Hematopoietic multipotent progenitor cell treated with erythropoietin and hydrocortisone succinate and interleukin-3 and kit ligand, for 8 days (in vitro differentiated cells): ENCODE measurements at regions not wholly inside any gene's neighbourhood (a gene's known extent, or its start where the extent isn't known, plus 50 kb on each side); places are given as distances from the start of the nearest gene placed in this dataset.
A peak's percentile ranks its signal among the peaks of the same experiment; 100 is the strongest.
"Not testable (repeated sequence)": the region's sequence is repeated elsewhere in the genome, so short reads cannot be mapped to it uniquely, and the experiment has no call there.

Source experiments
- DNase-seq: peaks from one replicate; pipeline ENCODE4 v3.0.0-alpha.2; 2015

- DNase-seq = no peak
Observed at GRCh38 chr12:32010631-32011336, 51.6 kb downstream of the RESF1 start.

GRCh38 chr12:32012249-32012785 lies 53.1 kb downstream of the RESF1 start:
- DNase-seq = no peak

GRCh38 chr12:32015036-32015435 lies 55.8 kb downstream of the RESF1 start:
- peak; percentile 42 for DNase-seq

- DNase-seq = no peak
Observed at GRCh38 chr12:32016680-32017482, 57.7 kb downstream of the RESF1 start.

- no peak for DNase-seq
Observed at GRCh38 chr12:32021346-32021773, 62.1 kb downstream of the RESF1 start.

GRCh38 chr12:32022387-32022786 lies 63.2 kb downstream of the RESF1 start:
- DNase-seq = not testable (repeated sequence)

- DNase-seq = not testable (repeated sequence)
Observed at GRCh38 chr12:32023861-32024260, 64.6 kb downstream of the RESF1 start.

GRCh38 chr12:32024884-32025592 lies 65.8 kb downstream of the RESF1 start:
- DNase-seq = no peak

GRCh38 chr12:32025906-32026305 lies 66.7 kb downstream of the RESF1 start:
- DNase-seq = no peak

- no peak for DNase-seq
Observed at GRCh38 chr12:32027684-32028365, 68.6 kb downstream of the RESF1 start.

GRCh38 chr12:32030151-32030550 lies 70.9 kb downstream of the RESF1 start:
- DNase-seq = peak; percentile 87

GRCh38 chr12:32030676-32031075 lies 71.5 kb downstream of the RESF1 start:
- no peak for DNase-seq

- DNase-seq = peak; percentile 98
Observed at GRCh38 chr12:32031109-32031508, 71.9 kb downstream of the RESF1 start.

GRCh38 chr12:32032205-32032810 lies 73.1 kb downstream of the RESF1 start:
- DNase-seq = peak; percentile 52

- no peak for DNase-seq
Observed at GRCh38 chr12:32033406-32033805, 73.2 kb upstream of the BICD1 start.

- DNase-seq = no peak
Observed at GRCh38 chr12:32034045-32034444, 72.6 kb upstream of the BICD1 start.

- DNase-seq = no peak
Observed at GRCh38 chr12:32036477-32037263, 70.0 kb upstream of the BICD1 start.

- DNase-seq = no peak
Observed at GRCh38 chr12:32039347-32039746, 67.3 kb upstream of the BICD1 start.

- DNase-seq = peak; percentile 60
Observed at GRCh38 chr12:32039917-32040575, 66.6 kb upstream of the BICD1 start.

- no peak for DNase-seq
Observed at GRCh38 chr12:32043928-32044549, 62.6 kb upstream of the BICD1 start.
